WERI-Rb-1 (cell line): ENCODE measurements at regions not wholly inside any gene's neighbourhood (a gene's known extent, or its start where the extent isn't known, plus 50 kb on each side); places are given as distances from the start of the nearest gene placed in this dataset.
"Not testable (repeated sequence)": the region's sequence is repeated elsewhere in the genome, so short reads cannot be mapped to it uniquely, and the experiment has no call there.

Source experiments
- DNase-seq: peaks from one replicate; pipeline ENCODE4 v3.0.0-alpha.2; 2020
- H3K27ac ChIP-seq: fragments of 250-450 bp; sonication (Bioruptor Pico); 2 replicates; pipeline ENCODE4 v1.5.1; 2020; ENCODE audit warnings: mild to moderate bottlenecking, moderate library complexity
- H3K27me3 ChIP-seq: fragments of 250-450 bp; sonication (Bioruptor Pico); 2 replicates; pipeline ENCODE4 v1.5.1; 2021; ENCODE audit warnings: mild to moderate bottlenecking, low read depth, moderate library complexity; ENCODE audit not compliant: insufficient read depth, severe bottlenecking
- H3K36me3 ChIP-seq: fragments of 250-450 bp; sonication (Bioruptor Pico); 2 replicates; pipeline ENCODE4 v1.5.1; 2020; ENCODE audit warnings: mild to moderate bottlenecking, moderate library complexity
- H3K4me3 ChIP-seq: 2 replicates; pipeline ENCODE4 v1.5.1; 2011; ENCODE audit warnings: low read depth, mild to moderate bottlenecking, control low read depth, low read length
- H3K9me3 ChIP-seq: fragments of 250-450 bp; sonication (Bioruptor Pico); 2 replicates; pipeline ENCODE4 v1.5.1; 2021; ENCODE audit warnings: mild to moderate bottlenecking, moderate library complexity; ENCODE audit not compliant: severe bottlenecking
- CTCF ChIP-seq: IDR thresholded peaks from 2 replicates; pipeline ENCODE4 v1.5.1; 2011; ENCODE audit warnings: low read depth, mild to moderate bottlenecking, control low read depth, inconsistent platforms, low read length

- no peaks in the 10 kb centered on the region for H3K9me3 ChIP-seq
- H3K27me3 ChIP-seq = no peaks in the 10 kb centered on the region
- no peak overlapping the region for H3K4me3 ChIP-seq
- no peak for DNase-seq
- no peak for TF ChIP-seq CTCF
- no peaks in the 10 kb centered on the region for H3K36me3 ChIP-seq
- no peak overlapping the region for H3K27ac ChIP-seq
Observed at GRCh38 chr11:22536071-22536470, 89.6 kb downstream of the FANCF start.

- H3K36me3 ChIP-seq, H3K9me3 ChIP-seq, H3K4me3 ChIP-seq, H3K27me3 ChIP-seq, H3K27ac ChIP-seq, DNase-seq: not testable (repeated sequence)
Observed at GRCh38 chr11:22528612-22529429, 96.8 kb downstream of the FANCF start.

- no peaks in the 10 kb centered on the region for H3K9me3 ChIP-seq
- no peak overlapping the region for H3K4me3 ChIP-seq
- no peaks in the 10 kb centered on the region for H3K27me3 ChIP-seq
- no peak for TF ChIP-seq CTCF
- no peak overlapping the region for H3K27ac ChIP-seq
- DNase-seq = no peak
- H3K36me3 ChIP-seq = no peaks in the 10 kb centered on the region
Observed at GRCh38 chr11:22522225-22522624, 103.4 kb downstream of the FANCF start.

- no peak overlapping the region for H3K4me3 ChIP-seq
- H3K9me3 ChIP-seq = no peaks in the 10 kb centered on the region
- H3K27me3 ChIP-seq = no peaks in the 10 kb centered on the region
- no peaks in the 10 kb centered on the region for H3K36me3 ChIP-seq
- DNase-seq = no peak
- no peak for TF ChIP-seq CTCF
- no peak overlapping the region for H3K27ac ChIP-seq
Observed at GRCh38 chr11:22521226-22521625, 104.4 kb downstream of the FANCF start.

- no peak for TF ChIP-seq CTCF
- Histone ChIP-seq H3K4me3 (no peak overlapping the region), H3K36me3 (no peaks in the 10 kb centered on the region), H3K9me3 (no peaks in the 10 kb centered on the region), H3K27ac (no peak overlapping the region), H3K27me3 (no peaks in the 10 kb centered on the region)
- DNase-seq = no peak
Observed at GRCh38 chr11:22520521-22520920, 105.1 kb downstream of the FANCF start.

- H3K27ac ChIP-seq, DNase-seq, H3K4me3 ChIP-seq: not testable (repeated sequence)
Observed at GRCh38 chr11:22518344-22518743, 107.3 kb downstream of the FANCF start.

GRCh38 chr11:22516111-22516510 lies 109.5 kb downstream of the FANCF start:
- no peak overlapping the region for H3K4me3 ChIP-seq
- TF ChIP-seq CTCF = no peak
- H3K9me3 ChIP-seq = no peaks in the 10 kb centered on the region
- H3K36me3 ChIP-seq = no peaks in the 10 kb centered on the region
- peak overlapping the region; percentile 23 for H3K27ac ChIP-seq
- no peaks in the 10 kb centered on the region for H3K27me3 ChIP-seq
- peak; percentile 76 for DNase-seq

More at GRCh38 chr11:22518344-22518743, 107.3 kb downstream of the FANCF start:
- H3K9me3 ChIP-seq, H3K27me3 ChIP-seq, H3K36me3 ChIP-seq: not testable (repeated sequence)
